ENCODE measurements at regions not wholly inside any gene's neighbourhood (a gene's known extent, or its start where the extent isn't known, plus 50 kb on each side); places are given as distances from the start of the nearest gene placed in this dataset.

GRCh38 chr3:29080967-29081366 lies 199.9 kb upstream of the RBMS3 start:
- no peak overlapping the region for H3K4me3 ChIP-seq (ENCODE audit: low read length)
- no peak for TF ChIP-seq CTCF (conservative IDR thresholded peaks at IDR 0.05; ENCODE audit: low read depth, low read length)
- no peak for DNase-seq (ENCODE audit: low read depth)

- TF ChIP-seq CTCF (conservative IDR thresholded peaks at IDR 0.05; ENCODE audit: low read depth, low read length) = no peak
- H3K4me3 ChIP-seq (ENCODE audit: low read length) = no peak overlapping the region
- no peak for DNase-seq (ENCODE audit: low read depth)
These were observed 197.8 kb upstream of the RBMS3 start for GRCh38 chr3:29083081-29083480.

GRCh38 chr3:29083676-29084075 lies 197.2 kb upstream of the RBMS3 start:
- peak; percentile 55 for DNase-seq (ENCODE audit: low read depth)
- H3K4me3 ChIP-seq (ENCODE audit: low read length) = no peak overlapping the region
- no peak for TF ChIP-seq CTCF (conservative IDR thresholded peaks at IDR 0.05; ENCODE audit: low read depth, low read length)

- no peak overlapping the region for H3K4me3 ChIP-seq (ENCODE audit: low read length)
- no peak for TF ChIP-seq CTCF (conservative IDR thresholded peaks at IDR 0.05; ENCODE audit: low read depth, low read length)
- DNase-seq (ENCODE audit: low read depth) = no peak
These were observed 192.3 kb upstream of the RBMS3 start for GRCh38 chr3:29088579-29088978.

- H3K4me3 ChIP-seq (ENCODE audit: low read length) = no peak overlapping the region
- TF ChIP-seq CTCF (conservative IDR thresholded peaks at IDR 0.05; ENCODE audit: low read depth, low read length) = no peak
- DNase-seq (ENCODE audit: low read depth) = no peak
These were observed 189.8 kb upstream of the RBMS3 start for GRCh38 chr3:29090912-29091597.

GRCh38 chr3:29091599-29092189 lies 189.2 kb upstream of the RBMS3 start:
- H3K4me3 ChIP-seq (ENCODE audit: low read length) = no peak overlapping the region
- no peak for DNase-seq (ENCODE audit: low read depth)

More at GRCh38 chr3:29091599-29092189, 189.2 kb upstream of the RBMS3 start:
- no peak for TF ChIP-seq CTCF (conservative IDR thresholded peaks at IDR 0.05; ENCODE audit: low read depth, low read length)

All from retinal pigment epithelial cell (primary cell).